ENCODE measurements at regions not wholly inside any gene's neighbourhood (a gene's known extent, or its start where the extent isn't known, plus 50 kb on each side); places are given as distances from the start of the nearest gene placed in this dataset.

- TF ChIP-seq POLR2AphosphoS5 (IDR thresholded peaks at IDR 0.05; ENCODE audit: low read depth, low read length) (no peak), TAF1 (IDR thresholded peaks at IDR 0.05; ENCODE audit: low read depth, low read length) (no peak), POLR2A (IDR thresholded peaks at IDR 0.05; ENCODE audit: low read depth, low read length) (no peak), SPI1 (IDR thresholded peaks at IDR 0.05; ENCODE audit: low read depth, low read length) (no peak), POU2F2 (IDR thresholded peaks at IDR 0.05; ENCODE audit: low read depth, low read length) (no peak), PAX5 (IDR thresholded peaks at IDR 0.05; ENCODE audit: insufficient read depth, low read length, severe bottlenecking) (no peak)
These were observed 63.6 kb upstream of the FZD8 start for GRCh38 chr10:35705671-35706070.

All from GM12891 (cell line).